HG02571 (cell line): ENCODE measurements at regions not wholly inside any gene's neighbourhood (a gene's known extent, or its start where the extent isn't known, plus 50 kb on each side); places are given as distances from the start of the nearest gene placed in this dataset.
"Not testable (repeated sequence)": the region's sequence is repeated elsewhere in the genome, so short reads cannot be mapped to it uniquely, and the experiment has no call there.

Experiments used
- ATAC-seq: cut with Tn5 transposase; IDR thresholded peaks from one replicate; pipeline ENCODE4 v1.9.1; 2021; ENCODE audit warnings: mild to moderate bottlenecking, moderate library complexity; ENCODE audit not compliant: unreplicated experiment

DNA sequence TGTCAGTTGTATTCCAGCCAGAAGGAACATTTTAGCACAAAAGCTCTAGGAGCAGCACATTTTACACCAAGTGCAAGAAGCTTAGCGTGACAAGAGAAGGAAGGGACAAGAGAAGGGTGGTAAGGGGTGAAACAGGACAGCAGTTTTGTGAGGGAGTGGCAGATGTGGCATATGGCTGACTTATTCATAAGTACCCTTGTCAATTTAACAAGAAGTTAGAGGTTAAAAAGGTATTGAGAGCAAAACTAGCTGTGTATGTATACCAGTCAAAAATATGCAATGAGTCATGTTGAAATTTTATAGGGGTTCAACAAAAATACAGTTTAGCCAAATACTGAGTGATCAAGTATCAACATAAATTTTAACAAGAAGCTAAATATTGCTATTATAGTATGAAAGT lies 561.5 kb upstream of the POT1 start:
- ATAC-seq: no peak

DNA sequence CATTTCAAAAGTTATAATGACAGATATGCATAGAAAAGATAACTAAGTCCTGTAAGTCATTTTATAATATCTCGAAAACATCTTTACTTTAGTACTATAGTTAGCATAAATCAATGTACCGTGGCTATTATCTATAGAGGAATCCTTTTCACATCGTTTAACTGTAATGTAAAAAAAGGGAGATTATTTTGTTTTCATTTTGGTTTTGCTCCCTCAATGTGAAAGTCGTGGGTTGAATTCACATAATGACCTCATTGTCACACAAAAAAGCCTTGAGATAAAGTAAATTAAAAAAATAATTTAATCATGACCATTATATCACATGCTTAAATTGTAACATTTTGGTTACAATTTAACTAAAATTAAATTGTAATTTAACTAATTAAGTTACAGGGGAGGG lies 560.5 kb upstream of the POT1 start:
- no peak for ATAC-seq

DNA sequence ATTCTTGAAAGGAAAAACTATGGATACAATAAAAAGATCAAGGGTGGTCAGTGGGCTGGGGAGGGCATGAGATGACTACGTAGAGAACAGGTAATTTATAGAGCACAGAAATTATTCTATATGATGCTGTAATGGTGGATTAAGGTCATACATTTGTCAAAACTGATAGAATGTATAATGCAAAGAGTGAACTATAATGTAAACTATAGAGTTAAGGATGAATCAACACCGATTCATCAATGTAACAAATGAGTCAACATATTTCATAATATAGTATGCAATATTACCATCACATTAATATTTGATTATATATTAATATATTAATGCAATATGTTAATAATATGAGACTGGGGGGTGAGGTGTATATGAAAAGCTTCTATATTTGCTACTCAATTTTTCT lies 555.6 kb upstream of the POT1 start:
- no peak for ATAC-seq

DNA sequence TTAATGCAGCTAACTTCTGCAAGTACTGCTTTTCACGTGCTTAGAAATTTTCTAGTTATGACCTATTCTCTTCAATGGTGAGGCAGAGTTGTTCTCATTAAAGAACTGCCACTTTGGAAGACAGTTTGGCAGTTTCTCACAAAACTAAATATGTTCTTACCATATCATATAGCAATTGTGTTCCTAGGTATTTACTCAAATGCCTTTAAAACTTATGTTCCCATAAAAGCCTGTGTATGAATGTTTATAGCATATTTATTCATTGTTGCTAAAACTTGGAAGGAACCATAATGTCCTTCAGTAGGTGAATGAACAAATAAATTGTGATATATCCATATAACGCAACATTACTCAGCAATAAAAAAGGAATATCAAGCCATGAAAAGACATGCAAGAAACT lies 555.1 kb upstream of the POT1 start:
- no peak for ATAC-seq

DNA sequence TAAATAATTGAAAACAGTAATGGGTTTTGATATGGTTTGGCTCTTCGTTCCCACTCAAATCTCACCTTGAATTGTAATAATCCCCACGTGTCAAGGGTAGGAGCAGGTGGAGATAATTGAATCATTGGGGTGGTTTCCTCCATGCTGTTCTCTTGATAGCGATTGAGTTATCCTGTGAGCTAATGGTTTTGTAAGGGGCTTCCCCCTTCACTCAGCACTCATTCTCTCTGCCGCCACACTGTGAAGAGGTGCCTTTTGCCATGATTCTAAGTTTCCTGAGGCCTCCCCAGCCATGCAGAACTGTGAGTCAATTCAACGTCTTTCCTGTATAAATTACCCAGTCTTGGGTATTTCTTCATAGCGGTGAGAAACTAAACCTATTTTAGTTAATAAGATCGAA lies 551.7 kb upstream of the POT1 start:
- no peak for ATAC-seq

DNA sequence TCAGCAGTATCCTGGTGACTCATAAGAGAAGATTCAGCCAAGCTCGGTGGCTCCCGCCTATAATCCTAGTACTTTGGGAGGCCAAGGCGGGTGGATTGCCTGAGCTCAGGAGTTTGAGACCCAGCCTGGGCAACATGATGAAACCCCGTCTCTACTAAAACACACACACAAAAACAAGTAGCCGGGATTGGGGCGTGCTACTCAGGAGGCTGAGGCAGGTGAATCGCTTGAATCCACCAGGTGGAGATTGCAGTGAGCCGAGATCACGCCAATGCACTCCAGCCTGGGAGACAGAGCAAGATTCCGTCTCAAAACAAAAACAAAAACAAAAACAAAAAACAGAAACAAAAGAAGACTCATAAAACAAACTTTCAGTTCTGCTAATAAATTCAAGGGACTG lies 551.1 kb upstream of the POT1 start:
- ATAC-seq: no peak

DNA sequence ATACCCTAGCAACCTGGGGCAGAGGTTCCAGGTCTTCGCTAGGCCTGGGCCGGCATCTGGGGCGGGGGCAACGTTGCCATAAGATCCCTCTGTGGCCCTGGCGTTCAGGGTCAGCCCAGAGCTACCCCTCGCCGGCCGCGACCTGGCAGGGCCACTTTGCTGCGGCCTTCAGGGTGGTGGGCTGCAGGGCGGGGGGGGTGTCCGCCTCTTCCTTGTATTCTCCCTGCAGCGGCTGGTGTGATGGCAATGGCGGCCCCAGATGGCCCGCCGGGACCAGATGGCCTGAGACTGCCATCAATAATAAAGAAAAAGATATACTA lies 539.2 kb upstream of the POT1 start:
- ATAC-seq: no peak

DNA sequence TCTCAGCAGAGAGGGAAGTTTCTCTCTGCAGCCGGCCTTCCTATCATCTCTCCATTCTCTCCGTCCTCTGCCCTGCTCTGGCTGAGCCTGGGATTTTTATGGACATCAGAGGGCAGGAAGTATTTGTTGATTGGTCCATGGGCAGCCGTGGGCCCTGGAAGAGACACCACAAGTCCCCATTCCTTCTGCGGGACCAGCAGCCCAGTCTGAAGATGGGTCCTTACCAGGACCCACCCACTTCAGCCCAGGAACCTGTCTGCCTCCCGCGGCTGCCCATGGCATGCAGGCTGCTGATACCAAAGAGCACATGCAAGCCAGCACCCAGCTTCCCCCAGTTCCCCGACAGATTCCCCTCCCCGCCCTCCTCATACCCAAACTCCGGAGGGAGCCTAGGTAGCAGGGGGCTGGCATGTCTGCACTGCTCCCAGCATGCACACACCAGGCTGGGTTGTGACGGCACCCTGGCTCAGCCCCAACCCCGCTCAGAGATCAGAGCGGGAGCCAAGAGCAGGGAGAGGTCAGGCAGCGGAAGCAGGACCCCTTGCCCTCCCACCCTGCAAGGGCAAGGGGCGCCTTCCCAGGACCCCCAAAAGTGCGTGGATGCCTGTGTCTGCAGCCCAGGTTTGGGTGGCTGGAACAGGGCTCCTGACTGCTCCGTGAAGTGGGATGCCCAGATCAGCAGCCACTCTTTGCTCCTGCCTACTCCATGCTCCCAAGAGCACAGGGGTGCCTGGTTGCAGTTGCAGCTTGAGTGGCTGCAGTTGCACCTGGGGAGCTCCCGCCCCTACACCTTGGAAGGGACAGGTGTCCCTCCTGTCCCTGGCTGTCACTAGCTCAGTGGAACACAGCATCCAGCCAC lies 538.6 kb upstream of the POT1 start:
- no peak for ATAC-seq

DNA sequence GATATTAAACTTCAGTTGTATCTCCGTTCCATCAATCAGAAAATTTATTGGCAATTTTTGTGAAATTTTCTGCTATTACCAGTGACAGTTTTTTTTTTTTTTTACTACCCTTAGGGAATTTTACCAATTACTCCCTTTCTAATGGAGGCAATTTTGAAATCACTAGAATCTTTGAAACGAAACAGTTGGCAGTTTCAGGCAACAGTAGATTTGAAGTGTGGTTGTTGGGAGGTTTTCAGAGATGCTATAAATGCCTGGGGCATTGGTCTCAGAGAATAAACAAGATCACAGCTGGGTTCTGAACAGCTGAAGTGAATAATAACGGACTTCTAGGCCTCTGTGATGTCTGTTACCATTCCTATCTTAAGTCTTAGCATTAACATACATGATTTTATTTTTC lies 535.9 kb upstream of the POT1 start:
- no peak for ATAC-seq

DNA sequence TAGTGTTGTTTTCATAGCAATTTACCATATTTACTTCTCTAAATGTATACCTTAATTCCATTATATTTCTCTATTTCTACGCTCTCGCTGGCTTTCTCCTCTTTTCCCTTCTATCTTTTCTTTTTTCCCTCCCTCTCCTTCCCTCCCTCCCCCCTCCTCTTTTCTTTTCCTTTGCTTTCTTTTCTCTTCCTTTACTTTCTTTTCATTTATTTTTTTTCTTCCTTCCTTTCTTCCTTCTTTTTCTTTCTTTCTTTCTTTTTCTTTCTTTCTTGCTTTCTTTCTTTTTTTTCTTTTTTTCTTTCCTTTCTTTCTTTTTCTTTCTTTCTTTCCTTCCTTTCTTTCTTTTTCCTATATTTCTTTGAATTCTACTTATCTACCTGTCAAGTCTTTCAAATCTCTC lies 533.0 kb upstream of the POT1 start:
- no peak for ATAC-seq

DNA sequence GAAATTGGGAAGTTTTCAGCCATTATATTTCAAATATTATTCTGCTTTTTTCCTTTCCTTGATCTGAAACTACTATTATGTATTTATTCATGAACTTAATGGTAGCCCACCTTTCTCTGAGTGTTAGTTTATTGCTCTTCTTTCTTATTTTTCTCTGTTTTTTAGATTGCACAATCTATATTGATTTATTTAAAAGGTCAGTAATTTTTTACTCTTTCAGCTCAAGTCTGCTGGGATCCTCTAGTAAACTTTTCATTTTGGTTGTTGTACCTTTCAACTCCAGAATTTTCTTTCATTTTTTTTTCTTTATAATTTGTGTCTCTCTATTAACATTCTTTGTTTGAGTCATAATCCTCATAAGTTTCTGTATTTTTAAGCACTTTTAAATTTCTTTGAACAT lies 529.4 kb upstream of the POT1 start:
- ATAC-seq: no peak

DNA sequence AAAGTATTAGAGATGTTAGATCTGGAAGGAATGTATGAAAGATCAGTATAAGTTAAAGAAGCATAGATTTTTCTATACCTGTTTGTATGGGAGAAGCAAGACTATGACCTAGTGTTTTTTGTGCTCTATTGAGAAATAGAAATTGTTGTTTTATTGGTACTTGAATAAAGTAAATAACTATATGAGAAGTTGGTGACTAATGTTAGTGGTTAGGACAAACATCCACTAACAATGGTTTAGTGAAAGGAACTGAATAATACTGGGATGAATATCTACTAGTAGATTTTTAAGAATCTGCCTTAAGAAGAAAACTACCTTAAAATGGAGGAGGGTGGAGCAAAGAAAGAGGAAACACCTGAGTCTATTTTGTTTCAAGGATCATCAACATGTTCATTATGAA lies 521.1 kb upstream of the POT1 start:
- no peak for ATAC-seq

DNA sequence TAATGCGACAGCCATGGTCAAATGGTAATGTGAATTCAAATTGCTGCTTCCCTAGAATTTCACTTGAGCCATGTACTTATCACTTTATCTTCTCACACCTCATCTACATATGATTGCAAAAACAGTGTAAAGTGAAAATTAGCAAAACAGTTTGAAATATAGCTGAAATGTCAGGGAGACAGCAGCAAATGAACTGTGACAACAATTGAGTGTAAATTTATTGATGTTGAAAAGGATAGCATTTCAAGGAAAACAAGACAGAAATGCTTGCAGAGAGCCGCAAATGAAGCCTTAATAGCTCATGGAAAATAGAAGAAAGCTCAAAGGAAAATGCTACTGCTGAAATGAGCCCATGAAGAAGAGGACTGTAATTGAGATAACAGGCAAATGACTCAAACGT lies 516.2 kb upstream of the POT1 start:
- ATAC-seq: no peak

DNA sequence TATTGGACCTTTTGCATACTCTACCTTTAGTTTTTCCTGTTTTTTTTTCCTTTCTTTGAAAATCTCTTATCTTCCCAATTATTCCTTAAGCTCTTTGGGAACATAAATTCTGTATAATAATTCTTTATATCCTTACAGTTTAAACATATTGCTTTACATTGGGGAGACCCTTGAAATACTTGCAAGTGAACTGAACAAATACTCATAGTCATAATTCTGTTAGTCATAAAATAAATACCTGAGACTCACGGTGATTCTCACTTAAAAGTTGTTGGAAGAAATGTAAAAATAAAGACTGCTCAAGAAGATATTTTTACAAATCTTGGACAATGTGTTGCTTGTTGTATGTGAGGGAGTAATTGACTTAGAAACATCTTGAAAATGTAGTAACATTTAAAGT lies 515.2 kb upstream of the POT1 start:
- no peak for ATAC-seq

DNA sequence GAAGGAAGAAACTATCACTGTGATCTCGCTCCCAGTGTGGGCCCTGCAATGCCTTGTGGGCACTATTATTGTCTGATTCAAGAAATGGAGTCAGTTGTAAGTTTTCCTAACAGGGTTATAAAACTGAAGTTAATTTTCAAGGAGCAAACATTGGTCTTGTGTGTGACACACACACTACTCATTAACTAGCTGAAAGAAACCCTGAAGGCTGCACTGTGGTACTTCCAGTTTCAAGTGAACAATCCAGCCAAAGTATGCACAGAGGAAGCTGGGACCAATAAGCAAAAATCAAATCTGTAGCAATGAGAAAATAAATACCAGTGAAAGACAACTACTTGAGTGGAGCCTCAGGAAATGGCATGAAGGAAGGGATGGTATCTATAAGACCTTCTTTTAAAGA lies 506.6 kb upstream of the POT1 start:
- ATAC-seq: no peak

DNA sequence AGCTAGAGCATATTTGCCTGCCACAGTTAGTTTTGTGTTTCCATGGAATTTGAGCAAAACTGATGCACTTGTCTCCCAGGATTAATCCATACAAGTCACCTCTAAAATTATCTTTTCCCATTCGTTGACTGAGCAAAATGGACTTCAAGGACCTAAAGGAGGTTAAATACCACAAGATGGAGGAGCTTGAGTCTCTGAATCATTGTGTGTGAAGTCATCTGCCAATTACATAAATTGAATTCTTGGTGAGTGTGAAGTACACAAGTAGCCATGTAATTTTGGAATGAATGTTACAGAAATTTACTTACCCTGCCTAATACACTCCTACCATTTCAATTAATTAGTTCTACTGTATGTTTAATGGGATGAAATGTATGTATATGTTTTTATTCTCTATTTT lies 501.7 kb upstream of the POT1 start:
- ATAC-seq: no peak

DNA sequence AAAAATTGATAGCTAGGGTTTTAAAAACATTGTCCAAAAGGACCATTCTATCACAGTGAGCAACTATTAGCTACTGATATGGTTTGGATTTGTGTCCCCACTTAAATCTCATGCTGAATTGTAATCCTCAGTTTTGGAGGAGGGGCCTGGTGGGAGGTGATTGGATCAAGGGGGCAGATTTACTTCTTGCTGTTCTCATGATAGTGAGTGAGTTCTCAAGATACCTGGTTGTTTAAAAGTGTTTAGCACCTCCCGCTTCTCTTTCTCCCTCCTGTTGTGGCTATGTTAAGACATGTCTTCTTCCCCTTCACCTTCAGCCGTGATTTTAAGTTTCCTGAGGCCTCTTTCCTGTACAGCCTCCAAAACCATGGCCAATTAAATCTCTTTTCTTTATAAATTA lies 500.4 kb upstream of the POT1 start:
- ATAC-seq: no peak

DNA sequence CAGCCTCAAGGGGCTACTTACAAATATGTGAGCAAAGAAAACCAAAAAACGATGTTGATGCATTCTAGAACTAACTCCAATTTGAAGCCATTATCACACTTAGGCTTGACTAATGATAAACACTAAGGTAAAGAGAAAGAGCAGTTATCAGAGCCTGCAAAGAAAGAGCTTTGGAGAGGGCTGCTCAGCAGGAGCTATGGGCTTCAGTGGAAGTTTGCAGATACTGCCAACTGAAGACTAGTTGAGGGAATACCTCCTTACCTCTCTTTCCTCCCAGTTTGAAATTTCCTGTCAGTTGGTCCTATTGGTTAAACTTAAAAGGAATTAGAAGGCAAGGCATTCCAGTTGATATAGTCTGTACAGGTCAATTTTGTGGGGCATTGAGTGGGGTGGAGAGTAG lies 498.1 kb upstream of the POT1 start:
- ATAC-seq: no peak

DNA sequence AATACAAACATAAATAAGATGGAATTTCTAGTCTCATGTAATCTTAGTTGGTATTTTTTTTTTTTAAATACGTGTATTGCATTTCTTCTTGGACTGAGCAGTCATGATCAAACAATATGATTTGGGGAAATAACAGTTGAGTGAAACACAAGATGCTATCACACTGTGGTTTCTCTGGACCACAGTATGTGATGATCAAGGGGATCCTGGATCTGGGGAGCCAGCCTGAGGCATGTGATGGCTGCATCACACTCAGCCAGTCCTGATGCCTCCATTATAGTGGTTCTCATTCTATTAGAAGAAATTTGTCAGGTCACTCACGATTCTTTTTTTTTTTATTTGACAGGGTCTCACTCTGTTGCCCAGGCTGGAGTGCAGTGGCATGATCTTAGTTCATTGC lies 495.9 kb upstream of the POT1 start:
- no peak for ATAC-seq

DNA sequence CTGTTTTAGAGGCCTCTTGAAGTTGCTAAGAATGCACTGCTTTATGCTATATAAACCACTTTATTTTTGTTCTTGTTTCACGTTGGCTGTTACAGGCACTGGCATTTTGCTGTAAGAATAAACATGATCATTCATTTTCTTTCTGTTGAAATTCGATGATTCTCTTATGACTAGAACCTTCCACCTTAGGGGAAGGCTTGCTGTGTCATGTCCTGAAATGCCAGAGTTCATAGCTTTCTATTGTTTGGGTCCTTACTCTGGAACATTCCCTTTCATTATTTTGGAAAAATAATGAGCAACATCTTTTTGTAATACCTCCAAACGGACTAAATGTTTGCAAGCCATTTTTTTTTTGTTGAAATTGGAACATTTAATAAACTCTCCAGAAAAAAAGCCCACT lies 495.1 kb upstream of the POT1 start:
- no peak for ATAC-seq

DNA sequence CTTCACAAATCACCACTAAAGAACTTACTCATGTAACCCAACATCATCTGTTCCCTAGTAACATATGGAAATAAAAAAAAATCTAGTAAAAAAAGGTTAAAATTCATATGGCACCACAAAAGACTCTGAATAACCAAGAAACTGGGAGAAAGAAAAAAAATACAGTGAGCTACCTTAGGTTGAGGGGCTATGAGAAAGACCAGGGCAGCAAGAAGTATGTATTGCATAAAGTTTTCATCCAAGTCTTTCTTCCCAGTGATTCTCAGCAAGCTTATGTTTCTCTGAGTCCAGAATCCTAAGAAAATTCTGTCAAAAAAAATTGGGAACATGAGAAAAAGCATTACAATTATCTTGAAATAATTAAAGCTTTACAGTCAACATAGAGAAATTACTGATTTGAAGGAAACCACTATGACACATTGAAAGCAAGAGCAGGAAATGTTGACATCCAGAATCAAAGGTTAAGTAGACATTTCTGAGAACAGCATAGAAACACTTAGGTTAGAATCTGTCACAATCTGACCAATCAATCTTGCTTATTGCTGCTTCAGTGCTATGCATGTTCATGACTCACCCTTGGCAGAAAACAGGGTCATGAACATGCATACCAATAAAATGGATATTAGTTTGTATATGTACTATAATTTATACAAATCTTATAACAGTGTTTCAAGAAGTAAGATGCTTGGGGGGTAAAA lies 494.0 kb upstream of the POT1 start:
- ATAC-seq: no peak

DNA sequence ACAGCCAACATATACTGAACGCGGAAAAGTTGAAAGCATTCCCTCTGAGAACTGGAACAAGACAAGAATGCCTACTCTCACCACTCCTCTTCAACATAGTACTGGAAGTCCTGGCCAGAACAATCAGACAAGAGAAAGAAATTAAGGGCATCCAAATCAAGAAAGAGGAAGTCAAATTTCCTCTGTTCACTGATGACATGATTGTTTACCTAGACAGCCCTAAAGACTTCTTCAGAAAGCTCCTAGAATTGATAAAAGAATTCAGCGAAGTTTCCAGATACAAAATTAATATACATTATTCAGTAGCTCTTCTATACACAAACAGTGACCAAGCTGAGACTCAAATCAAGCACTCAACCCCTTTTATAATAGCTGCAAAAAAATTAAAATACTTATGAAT lies 491.8 kb upstream of the POT1 start:
- not testable (repeated sequence) for ATAC-seq
